ENCODE measurements at regions not wholly inside any gene's neighbourhood (a gene's known extent, or its start where the extent isn't known, plus 50 kb on each side); places are given as distances from the start of the nearest gene placed in this dataset.
"Not testable (repeated sequence)": the region's sequence is repeated elsewhere in the genome, so short reads cannot be mapped to it uniquely, and the experiment has no call there.

DNA sequence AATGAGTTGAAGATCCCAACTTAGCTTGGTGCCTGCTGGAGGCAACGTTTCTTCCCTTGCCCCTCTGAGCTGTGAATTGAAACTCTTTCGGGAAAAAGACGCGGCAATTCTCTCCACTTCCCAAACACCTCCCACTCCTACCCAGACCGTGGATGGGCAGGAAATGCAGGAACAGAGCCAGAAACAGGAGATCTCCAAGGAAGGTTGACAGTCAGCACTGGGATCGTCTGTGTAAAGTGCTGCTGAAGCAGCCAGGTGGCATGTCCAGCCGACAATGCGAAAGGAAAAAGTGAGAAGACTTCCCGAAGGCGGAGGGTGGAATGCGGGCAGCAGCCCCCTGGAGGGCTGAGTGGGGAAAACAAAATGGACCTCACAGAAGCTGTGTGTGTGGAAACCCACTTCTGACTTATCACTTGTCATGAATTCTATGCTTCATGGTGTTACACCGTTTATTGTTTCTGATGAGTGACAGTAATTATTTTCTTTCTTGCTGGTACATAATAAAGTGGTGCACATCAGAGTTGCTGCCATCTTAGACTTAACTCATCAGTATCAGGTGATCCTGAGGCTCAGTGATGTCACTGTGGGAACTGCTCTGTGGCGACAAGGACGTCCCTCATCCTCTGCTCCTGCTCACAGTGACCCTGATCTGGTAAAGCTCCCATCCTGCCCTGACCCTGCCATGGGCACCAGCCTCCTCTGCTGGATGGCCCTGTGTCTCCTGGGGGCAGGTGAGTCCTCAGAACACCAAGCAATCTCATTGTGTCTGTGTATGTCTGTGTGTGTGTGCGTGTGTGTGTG is 220.5 kb upstream of the PRSS1 start:
- no peak for DNase-seq

DNA sequence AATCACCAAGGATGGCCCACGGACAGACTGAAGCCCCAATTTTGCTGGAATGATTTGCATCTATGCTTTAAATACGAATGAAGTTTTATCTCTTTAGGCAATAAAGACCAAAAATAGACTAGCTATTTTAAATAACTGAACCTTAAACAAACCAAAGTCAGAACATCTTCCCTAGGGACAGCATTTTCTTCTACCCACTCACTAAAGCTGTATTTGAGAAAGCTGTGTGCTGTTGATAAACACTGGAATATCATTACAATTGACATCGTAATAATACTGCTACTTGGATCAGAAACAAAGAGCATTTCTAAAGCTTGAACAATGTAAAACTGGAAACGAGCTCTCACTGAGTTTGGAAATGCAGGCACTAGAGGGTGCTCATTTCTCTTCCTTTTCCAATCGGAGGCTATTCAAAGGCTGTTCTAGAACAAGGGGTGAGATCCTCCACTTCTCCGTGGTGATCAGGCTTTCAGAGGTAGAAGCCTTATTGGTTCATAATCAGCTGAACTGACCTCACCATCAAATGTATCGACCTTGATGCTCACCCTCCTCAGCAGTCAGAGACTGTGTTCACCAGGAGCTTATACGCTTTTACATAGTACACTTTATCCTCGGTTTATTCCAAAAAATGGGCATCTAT is 225.3 kb upstream of the PRSS1 start:
- no peak for DNase-seq

DNA sequence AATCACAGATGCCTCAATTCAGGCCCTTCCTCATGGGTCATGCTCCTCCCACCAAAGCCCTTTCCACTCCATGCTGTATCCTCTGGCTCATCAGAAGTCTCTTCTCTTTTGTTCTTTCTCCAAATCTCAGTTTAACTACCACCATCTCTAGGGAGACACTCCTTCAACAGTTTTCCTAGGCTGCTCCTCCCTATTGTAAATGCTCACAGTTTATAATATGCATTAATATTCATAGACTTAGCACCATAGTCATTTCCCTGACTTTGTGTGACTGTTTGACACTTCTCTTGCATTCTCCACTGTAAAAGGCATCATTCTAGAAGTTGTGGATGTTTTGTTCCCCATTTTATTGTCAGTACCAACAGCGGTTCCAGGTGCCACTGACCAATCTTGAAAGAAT is 226.5 kb upstream of the PRSS1 start:
- DNase-seq = no peak

DNA sequence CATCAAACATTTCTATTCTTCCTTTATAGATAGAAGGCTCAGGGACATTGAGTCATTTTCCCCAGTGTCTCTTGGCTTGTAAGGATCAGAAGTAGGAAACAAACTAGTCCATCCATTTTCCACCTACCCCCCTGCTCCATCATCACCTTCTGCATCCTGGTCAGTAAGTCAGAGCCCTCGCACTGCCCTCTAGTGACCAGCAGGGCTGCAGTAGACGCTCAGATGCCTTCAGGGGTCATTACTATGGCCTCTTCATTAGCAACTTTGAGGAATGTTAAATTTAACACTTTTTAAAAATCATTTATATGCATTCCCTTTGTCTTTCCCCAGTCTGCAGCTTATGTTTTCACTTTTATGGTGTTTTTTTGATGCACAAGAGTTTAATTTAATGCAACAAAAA is 228.4 kb upstream of the PRSS1 start:
- not testable (repeated sequence) for DNase-seq

DNA sequence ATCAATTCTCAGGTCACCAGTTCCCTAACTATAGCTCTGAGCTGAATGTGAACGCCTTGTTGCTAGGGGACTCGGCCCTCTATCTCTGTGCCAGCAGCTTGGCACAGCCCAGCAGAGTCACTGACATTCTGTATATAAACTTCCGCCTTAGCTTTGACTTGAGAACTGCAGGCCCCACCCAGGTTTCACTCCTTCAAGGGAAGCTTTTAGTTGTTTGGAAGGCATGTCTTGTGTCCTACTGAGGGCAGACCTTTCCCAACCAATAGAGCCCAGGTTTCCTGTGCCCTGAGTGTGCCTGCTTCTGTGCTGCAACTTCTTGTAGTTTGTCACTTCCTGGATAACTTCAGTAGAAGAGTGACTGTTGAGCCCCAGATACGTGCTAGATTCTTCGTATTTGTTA is 228.8 kb upstream of the PRSS1 start:
- DNase-seq = not testable (repeated sequence)

DNA sequence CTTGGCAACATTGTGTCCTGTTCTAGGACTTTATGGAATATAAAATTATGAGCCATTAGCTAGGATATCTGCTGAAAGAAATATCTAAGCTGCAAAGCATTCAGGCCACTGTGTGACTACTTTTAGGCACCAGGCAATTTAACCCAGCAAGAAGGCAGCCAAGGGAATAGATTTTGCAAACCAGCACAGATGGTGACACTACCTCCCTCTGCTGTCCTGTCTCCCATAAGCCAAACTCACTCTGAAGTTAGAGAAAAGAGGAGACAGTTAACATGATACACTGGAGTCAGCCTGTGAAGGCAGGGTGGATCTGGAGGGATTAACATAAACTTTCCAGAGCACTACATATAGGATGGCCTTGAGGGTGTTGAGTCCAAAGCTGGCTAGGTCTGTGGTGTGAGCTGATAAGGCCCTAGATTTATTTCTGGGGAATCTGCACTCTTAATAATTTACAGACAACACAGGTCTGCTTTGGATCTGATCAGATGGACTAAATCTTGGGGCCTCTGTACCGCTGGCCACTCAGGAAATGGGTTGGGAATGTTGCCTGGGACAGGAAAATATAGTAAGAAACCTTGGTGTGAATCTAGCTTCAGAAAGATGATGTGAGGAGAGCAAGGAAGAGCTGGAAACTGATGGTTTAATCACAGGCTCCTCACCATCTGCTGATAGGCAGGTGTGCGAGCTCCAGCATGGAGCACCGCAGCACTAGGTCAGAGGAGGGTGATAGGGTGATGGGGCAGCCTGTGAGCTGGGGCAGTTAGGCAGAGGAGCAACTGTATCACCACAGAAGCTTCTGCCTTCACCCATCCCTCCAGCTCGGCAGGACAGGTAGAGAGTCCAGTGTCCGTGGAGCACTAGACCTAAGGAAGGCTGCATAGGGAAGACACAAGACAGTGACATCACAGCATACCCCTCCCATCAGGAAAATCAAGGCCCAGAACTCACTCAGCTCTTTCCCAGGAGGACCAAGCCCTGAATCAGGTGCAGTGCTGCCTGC is 229.9 kb upstream of the PRSS1 start:
- no peak for DNase-seq

DNA sequence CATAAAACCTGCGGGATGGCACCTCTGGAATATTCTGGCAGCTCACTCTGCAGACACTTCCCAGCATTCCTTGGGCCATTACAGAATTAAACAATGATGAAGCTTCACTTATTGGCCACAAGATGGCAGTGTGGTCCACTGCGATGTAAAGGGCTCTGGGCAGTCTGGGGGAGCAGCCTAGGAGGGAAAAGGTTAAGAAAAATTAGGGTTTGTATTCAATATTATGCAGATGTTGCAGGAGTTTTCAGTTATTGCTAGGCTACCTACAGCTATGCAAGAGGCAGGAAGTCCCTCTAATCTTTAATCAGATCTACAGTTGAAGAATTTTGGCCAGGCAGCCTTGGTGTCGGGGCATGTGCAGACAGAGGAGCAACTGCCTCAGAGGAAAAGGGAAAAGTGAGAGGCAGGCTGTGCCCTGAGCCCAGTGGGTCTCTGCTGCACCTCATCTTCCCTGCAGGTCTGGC is 233.2 kb upstream of the PRSS1 start:
- no peak for DNase-seq

DNA sequence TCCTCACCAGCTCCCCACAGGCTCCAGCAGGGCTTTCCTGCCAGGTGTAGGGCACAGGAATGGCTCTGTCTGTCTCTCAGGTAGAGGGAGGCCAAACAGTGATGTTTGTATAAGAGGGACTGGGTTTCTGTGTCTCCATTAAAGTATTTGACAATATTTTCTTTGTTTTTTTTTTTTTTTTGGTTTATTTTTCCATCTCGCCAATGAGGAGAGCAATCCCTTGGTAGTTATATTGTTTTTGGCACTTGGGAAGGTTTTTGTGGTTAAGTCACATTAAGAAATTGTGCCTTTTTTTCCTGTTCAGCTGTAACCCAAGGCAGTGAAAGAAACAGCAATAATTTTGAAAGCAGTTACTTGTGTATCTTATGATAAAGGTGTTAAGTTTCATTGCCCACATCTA is 234.6 kb upstream of the PRSS1 start:
- not testable (repeated sequence) for DNase-seq

DNA sequence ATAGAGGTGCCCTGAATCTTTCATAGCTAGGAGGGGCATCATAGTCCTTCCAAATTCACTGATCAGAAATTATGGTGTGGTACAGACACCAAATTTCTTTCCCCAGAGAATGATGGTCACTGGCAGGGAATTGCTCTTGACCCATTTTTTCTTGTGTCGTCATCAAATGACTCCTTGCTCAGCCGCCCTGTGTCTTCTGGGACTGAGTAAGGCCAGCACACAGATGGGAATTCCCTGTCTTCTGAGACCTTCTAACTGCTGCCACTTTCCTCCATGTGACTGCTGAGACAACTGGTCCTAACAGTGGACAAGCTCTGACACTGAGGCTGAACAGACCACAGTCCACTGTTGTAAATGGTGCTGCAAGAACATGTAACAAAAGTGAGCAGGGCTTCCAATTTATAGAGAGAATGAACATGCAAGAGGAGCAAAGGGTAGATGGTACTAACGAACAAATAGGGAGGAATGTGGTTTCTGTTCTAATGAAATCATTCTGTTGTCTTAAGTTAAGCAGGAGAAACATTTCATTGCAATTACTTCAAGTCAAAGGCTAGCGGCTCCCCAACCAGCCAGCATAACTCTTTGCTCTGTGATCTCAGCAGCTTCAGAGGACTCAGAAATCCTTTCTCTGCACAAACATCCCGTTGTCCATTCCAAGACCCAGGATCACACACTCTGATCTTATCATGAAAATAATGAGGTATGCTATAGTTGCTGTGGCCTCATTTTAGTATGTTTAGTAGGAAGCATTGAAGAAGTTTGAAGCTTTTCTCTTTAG is 235.9 kb upstream of the PRSS1 start:
- no peak for DNase-seq

DNA sequence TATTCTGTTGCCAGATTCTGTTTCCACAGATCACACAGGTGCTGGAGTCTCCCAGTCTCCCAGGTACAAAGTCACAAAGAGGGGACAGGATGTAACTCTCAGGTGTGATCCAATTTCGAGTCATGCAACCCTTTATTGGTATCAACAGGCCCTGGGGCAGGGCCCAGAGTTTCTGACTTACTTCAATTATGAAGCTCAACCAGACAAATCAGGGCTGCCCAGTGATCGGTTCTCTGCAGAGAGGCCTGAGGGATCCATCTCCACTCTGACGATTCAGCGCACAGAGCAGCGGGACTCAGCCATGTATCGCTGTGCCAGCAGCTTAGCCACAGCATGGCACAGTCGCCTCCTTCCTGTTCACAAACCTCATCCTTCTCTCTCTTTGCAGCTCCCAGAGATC is 237.5 kb upstream of the PRSS1 start:
- DNase-seq = no peak

DNA sequence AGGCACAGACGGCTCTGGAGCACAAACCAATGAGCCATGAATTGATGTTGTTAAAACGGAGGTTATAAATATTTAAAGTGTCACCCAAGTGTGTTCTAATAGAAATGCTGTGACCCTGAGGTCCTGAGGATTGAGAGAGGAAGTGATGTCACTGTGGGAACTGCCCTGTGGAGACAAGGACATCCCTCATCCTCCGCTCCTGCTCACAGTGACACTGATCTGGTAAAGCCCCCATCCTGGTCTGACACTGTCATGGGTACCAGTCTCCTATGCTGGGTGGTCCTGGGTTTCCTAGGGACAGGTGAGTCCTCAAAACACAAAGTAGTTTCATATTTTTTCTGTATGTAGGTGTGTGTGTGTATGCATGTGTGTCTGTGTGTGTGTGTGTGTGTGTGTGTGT is 237.9 kb upstream of the PRSS1 start:
- no peak for DNase-seq

DNA sequence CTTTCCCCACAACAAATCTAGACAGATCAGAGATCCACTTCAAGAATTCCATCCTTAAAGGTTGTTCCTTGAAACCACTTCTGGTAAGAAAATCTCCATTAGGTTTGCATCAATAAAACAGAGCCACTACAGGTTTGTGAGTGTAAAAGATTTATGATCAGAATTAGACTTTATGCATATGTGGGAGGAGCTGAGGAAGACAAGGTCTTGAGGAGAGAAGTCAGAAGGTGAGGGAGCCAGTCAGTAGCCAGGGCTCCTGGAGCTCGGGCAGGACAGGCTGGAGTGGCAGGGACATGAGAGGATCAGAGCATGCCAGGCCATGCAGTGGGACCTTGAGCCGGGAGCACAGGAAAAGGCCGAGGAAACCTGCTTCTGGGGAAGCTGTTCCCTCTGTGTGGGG is 240.0 kb upstream of the PRSS1 start:
- DNase-seq = not testable (repeated sequence)

DNA sequence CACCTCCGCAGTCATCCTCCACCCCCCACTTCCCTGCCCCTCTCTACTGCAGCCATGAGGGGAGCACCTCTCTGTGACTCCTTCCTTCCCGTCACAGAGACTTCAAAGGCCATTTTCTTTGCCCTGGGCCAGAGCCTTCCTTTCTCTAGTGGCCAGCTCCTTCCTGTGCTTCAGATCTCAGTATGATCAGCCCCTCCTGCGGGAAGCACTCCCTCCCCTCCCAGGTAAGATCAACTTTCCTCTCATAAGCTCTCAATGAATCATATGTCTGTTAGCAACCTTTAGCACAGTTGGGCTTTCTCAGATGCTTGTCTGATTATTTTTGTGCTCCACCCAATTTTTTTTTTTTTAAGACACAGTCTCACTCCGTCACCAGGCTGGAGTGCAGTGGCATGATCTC is 241.0 kb upstream of the PRSS1 start:
- DNase-seq = no peak

DNA sequence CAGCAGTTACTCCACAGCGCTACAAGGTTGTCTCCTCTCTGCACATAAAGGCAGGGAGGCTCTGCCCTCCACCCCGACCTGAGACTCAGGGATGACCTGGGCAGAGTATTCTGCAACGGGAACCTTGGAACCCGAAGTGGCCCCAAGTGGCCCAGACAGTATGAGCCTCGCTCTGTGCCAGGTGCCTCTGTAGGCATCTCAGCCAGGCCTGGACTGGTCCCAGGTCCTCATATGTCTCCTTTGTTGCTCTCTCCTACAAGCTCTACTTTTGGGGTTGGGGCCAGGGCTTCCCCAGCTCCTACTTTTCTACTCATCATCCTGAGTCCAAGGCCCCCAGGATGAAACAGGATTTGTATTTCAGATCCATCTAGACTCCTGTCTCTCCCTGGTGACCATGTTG is 241.5 kb upstream of the PRSS1 start:
- no peak for DNase-seq

DNA sequence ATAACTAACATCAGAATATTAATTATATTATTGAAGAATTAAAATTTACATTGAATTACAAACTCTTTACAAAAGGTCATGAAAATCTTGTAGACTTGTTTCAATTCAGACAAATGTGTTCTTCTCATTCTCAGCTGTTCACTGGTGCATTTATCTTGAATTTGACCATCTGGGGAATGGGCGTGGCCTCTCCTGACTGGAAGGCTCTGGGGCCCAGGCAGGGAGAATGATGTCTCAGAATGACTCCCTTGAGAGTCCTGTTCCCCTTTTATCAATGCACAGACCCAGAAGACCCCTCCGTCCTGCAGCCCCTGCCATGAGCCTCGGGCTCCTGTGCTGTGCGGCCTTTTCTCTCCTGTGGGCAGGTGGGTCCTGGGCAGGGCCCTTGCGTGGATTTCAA is 242.2 kb upstream of the PRSS1 start:
- not testable (repeated sequence) for DNase-seq

DNA sequence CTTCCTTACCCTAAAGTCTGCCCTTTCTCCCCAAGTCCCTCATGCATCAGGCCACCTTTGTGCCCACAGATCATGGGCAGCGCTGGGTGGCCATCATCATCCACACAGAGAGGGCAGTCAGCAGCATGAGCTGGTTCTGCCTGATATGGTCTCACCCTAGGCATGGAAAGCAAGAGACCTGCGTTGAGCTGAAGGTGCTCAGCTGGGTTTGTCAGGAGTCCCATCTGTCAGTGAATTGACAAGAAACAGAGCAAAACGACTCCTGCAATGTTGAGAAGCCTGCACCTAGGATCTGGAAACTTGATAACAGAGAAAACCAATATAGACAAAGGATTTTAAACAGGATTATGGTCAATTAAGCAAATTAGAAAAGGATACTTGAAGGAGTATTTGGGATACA is 242.7 kb upstream of the PRSS1 start:
- DNase-seq = no peak

DNA sequence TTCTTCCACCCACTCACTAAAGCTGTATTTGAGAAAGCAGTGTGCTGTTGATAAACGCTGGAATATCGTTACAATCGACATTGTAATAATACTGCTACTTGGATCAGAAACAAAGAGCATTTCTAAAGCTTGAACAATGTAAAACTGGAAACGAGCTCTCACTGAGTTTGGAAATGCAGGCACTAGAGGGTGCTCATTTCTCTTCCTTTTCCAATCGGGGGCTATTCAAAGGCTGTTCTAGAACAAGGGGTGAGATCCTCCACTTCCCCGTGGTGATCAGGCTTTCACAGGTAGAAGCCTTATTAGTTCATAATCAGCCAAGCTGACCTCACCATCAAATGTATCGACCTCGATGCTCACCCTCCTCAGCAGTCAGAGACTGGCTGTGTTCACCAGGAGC is 245.3 kb upstream of the PRSS1 start:
- DNase-seq = not testable (repeated sequence)

DNA sequence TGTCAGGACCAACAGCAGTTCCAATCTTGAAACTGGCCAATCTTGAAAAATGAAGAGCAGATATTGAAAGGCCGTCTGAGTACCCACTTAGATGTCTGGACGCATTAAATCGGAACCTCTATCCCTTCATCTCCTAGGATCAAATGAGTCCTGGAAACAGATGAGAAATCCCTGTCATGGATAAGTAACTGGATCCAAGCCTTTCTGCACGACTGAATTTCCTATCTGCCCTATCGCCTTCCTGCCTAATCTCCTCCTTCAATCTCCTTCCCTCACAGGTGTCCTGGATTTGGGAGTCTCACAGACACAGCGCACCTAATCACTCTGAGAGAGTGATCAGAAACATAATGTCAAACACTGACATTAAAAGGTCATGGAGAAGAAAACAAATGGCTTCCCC is 245.2 kb upstream of the PRSS58 start:
- no peak for DNase-seq

DNA sequence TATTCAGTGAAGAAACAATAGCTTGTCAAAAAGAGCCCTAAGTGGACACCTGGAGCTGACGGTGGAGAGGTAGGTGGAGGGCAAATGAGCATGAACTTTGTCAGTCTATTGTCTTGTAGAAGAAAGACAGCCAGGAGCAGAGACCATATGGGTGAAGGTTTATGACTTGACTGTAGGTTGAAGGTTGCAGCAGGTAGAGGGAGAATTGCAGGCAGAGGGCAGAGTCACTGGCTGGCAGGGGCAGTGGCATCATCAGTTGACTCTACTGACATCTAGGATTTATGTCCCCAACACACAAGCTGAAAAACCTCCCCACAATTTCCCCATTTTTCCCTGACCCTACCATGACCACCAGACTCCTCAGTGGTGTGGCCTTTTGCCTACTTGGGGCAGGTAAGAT is 243.6 kb upstream of the PRSS58 start:
- DNase-seq = no peak

DNA sequence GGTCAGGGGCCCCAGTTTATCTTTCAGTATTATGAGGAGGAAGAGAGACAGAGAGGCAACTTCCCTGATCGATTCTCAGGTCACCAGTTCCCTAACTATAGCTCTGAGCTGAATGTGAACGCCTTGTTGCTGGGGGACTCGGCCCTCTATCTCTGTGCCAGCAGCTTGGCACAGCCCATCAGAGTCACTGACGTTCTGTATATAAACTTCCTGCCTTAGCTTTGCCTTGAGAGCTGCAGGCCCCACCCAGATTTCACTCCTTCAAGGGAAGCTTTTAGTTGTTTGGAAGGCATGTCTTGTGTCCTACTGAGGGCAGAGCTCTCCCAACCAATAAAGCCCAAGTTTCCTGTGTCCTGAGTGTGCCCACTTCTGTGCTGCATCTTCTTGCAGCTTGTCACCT is 242.5 kb upstream of the PRSS58 start:
- DNase-seq = no peak

DNA sequence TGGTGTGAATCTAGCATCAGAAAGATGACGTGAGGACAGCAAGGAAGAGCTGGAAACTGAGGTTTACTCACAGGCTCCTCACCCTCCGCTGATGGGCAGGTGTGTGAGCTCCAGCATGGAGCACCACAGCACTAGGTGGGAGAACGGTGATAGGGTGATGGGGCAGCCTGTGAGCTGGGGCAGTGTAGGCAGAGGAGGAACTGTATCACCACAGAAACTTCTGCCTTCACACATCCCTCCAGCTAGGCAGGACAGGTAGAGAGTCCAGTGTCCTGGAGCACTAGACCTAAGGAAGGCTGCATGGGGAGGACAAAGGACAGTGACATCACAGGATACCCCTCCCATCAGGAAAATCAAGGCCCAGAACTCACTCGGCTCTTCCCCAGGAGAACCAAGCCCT is 241.8 kb upstream of the PRSS58 start:
- DNase-seq = no peak

DNA sequence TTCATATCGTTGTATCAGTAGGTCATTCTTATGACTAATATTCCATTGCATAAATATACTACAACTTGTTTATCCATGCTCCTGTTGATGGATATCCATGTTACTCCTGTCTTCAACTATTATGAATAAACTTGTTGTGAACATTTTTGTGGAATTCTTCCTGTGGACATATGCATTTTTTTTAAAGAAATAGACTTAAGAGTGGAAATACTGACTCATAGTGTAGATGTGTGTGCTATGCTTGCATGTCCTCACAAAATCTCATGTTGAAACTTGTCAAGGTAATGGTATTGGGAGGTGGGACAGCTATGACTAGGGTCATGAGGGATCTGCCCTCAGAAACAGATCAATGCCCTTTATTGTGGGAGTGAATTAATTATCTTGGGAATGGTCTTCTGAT is 240.5 kb upstream of the PRSS58 start:
- no peak for DNase-seq

DNA sequence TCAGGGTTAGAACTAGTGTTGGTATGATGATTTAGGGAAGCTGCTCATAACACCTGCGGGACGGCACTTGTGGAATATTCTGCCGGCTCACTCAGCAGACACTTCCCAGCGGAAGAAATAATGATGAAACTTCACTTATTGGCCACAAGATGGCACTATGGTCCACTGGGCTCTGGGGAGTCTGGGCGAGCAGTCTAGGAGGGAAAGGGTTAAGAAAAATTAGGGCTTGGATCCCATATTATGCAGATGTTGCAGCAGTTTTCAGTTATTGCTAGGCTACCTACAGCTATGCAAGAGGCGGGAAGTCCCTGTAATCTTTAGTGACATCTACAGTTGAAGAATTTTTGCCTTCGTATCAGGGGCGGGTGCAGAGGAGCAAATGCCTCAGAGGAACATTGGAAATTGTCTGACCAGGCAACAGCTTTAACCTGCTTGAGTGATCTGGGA is 238.7 kb upstream of the PRSS58 start:
- no peak for DNase-seq

All from activated naive CD4-positive, alpha-beta T cell (primary cell).